ENCODE measurements at regions not wholly inside any gene's neighbourhood (a gene's known extent, or its start where the extent isn't known, plus 50 kb on each side); places are given as distances from the start of the nearest gene placed in this dataset.

DNA sequence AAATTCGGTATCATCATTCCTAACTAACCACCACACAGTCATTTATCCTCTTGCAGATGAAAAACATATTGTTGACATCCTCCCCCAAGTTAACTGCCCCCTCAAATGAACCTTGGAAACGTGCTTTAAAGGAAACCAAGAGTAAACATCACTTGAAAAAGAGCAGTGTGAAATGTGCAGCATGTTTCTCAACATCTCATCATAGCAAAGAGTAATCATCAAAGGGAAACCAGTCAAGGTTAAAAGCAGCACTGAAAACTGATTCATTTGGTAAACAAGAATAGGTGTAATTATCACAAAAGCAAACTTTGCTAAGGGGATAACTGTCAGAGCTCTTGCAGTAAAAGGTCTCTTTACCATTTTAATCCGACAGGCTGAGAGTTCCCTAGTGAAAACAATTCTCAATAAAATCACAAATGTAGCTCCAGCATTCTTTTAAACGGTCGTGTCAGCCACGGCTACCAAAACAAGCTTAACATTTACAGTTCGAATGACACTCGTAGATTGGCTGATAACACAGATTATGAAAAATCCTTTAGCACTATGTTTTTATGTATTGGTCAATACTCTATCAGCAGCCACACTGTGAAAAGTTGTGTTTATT, 461.0 kb downstream of the GBE1 start:
- ChIA-PET CTCF (interaction anchor here (2.6 kb wide), 1 partner anchor 14 kb away, joined by 11 read pairs; no protein-coding TSS in a partner anchor), POLR2A (no interaction called here)
- H3K4me1 ChIP-seq: no peaks in the 10 kb centered on the region
- H3K27ac ChIP-seq: no peak overlapping the region
- TF ChIP-seq EHMT2 (IDR thresholded peaks at IDR 0.05; ENCODE audit: low read depth) (no peak), JUN (IDR thresholded peaks at IDR 0.05) (no peak), MAFK (IDR thresholded peaks at IDR 0.05; ENCODE audit: partially characterized antibody) (no peak), HEYL (CRISPR knock-in tag; IDR thresholded peaks at IDR 0.05) (no peak), RAD21 (conservative IDR thresholded peaks at IDR 0.05 in 1 of 2, IDR thresholded peaks at IDR 0.05 in 1 of 2) (no peak), FOXS1 (CRISPR knock-in tag; IDR thresholded peaks at IDR 0.05) (no peak), SREBF2 (IDR thresholded peaks at IDR 0.05) (no peak)
- TF ChIP-seq, protein P1, sequence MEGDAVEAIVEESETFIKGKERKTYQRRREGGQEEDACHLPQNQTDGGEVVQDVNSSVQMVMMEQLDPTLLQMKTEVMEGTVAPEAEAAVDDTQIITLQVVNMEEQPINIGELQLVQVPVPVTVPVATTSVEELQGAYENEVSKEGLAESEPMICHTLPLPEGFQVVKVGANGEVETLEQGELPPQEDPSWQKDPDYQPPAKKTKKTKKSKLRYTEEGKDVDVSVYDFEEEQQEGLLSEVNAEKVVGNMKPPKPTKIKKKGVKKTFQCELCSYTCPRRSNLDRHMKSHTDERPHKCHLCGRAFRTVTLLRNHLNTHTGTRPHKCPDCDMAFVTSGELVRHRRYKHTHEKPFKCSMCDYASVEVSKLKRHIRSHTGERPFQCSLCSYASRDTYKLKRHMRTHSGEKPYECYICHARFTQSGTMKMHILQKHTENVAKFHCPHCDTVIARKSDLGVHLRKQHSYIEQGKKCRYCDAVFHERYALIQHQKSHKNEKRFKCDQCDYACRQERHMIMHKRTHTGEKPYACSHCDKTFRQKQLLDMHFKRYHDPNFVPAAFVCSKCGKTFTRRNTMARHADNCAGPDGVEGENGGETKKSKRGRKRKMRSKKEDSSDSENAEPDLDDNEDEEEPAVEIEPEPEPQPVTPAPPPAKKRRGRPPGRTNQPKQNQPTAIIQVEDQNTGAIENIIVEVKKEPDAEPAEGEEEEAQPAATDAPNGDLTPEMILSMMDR (IDR thresholded peaks at IDR 0.05): no peak
- H3K4me3 ChIP-seq: no peak overlapping the region
- peak overlapping the region; percentile 35; the same call in 1 of the 3 replicates for H3K4me2 ChIP-seq
- ATAC-seq (no peak), DNase-seq (ENCODE audit: low read depth in 1 of 2, low spot score in 1 of 2) (no peak), FAIRE-seq (no peak)
- WGBS (ENCODE audit: missing lambda C conversion rate): 32% methylated on average over 8 of the region's 8 CpGs
- H3K9me3 ChIP-seq: no peaks in the 10 kb centered on the region

DNA sequence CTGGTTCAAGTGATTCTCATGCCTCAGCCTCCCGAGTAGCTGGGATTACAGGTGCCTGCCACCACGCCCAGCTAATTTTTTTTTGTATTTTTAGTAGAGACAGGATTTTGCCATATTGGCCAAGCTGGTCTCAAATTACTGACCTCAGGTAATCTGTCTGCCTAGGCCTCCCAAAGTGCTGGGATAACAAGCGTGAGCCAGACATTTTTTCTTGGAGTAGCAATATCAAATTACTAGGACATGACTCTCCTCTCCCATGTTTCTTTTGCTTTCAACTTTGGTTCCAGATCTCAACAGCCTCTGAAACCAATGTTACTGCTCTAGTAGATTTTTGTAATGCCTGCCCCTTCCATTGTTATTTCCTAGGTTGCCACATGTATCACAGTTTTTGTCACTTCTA, 462.0 kb downstream of the GBE1 start:
- H3K9me3 ChIP-seq: no peaks in the 10 kb centered on the region
- TF ChIP-seq NR3C1 (IDR thresholded peaks at IDR 0.05): no peak
- no peak for TF ChIP-seq BHLHE40 (IDR thresholded peaks at IDR 0.05; ENCODE audit: low read depth, low read length)
- no peak for TF ChIP-seq NPAS2 (CRISPR knock-in tag; IDR thresholded peaks at IDR 0.05; ENCODE audit: borderline replicate concordance)
- no peak for TF ChIP-seq MYC (IDR thresholded peaks at IDR 0.05; ENCODE audit: borderline replicate concordance, low read length)
- no peak for TF ChIP-seq FOXS1 (CRISPR knock-in tag; IDR thresholded peaks at IDR 0.05)
- no peak for TF ChIP-seq HOXB13 (CRISPR knock-in tag; IDR thresholded peaks at IDR 0.05; ENCODE audit: low read depth)
- TF ChIP-seq, protein P2, sequence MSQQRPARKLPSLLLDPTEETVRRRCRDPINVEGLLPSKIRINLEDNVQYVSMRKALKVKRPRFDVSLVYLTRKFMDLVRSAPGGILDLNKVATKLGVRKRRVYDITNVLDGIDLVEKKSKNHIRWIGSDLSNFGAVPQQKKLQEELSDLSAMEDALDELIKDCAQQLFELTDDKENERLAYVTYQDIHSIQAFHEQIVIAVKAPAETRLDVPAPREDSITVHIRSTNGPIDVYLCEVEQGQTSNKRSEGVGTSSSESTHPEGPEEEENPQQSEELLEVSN (IDR thresholded peaks at IDR 0.05; ENCODE audit: borderline replicate concordance, low read depth): no peak
- TF ChIP-seq EHMT2 (IDR thresholded peaks at IDR 0.05; ENCODE audit: low read depth): no peak
- TF ChIP-seq FOSL2 (IDR thresholded peaks at IDR 0.05): no peak
- TF ChIP-seq FOSL2 (CRISPR knock-in tag; IDR thresholded peaks at IDR 0.05): no peak
- TF ChIP-seq ZFP36 (IDR thresholded peaks at IDR 0.05; ENCODE audit: borderline replicate concordance, partially characterized antibody): no peak
- no peak for TF ChIP-seq TP53 (CRISPR knock-in tag; IDR thresholded peaks at IDR 0.05)
- no peak for TF ChIP-seq NFE2L2 (conservative IDR thresholded peaks at IDR 0.05; ENCODE audit: low read length)
- no peak for TF ChIP-seq RAD21 (conservative IDR thresholded peaks at IDR 0.05 in 1 of 2, IDR thresholded peaks at IDR 0.05 in 1 of 2)
- no peak for TF ChIP-seq KDM1A (IDR thresholded peaks at IDR 0.05; ENCODE audit: low read depth)
- POLR2A ChIA-PET: no interaction called here
- H3K27ac ChIP-seq: no peak overlapping the region
- DNase-seq (ENCODE audit: low read depth in 1 of 2, low spot score in 1 of 2) (no peak), FAIRE-seq (no peak), ATAC-seq (no peak)
- CTCF ChIA-PET: no interaction called here
- no peak overlapping the region for H3K4me3 ChIP-seq
- no peaks in the 10 kb centered on the region for H3K4me1 ChIP-seq
- H3K4me2 ChIP-seq: no peak overlapping the region
- WGBS (ENCODE audit: missing lambda C conversion rate): 60% methylated on average over 3 of the region's 3 CpGs

DNA sequence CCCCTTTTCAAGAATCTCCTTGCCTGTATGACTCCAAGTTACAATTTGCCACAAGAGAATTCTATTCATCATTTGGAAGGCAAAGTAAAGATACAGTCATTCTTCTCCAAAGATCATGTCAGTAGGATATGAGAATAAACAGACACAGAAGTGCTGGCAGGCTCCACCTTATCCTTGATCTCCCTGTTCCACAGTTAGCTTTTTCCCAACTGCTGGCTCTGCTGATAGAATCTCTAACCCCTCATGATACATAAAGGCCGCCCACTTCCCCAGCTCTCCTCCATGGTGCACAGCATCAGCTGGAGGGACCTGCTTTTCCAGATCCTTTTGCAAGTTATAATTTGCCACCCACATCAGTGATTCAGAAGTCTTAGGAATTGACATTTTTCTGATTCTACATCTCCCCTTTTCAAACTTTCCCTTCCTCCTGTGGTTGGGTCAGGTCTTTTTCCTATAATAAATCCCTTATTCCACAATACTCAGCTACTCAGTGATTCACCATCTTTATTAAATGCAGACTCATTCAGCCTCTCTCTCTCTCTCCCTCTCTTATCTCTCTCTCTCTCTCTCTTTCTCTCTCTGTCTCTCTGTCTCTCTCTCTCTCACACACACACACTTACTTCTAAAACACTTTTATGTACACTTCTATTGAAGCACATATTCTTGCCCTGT, 465.4 kb downstream of the GBE1 start:
- POLR2A ChIA-PET: no interaction called here
- Histone ChIP-seq H3K27ac (no peak overlapping the region), H3K4me3 (no peak overlapping the region), H3K4me1 (no peaks in the 10 kb centered on the region), H3K4me2 (no peak overlapping the region), H3K9me3 (no peaks in the 10 kb centered on the region)
- CTCF ChIA-PET: no interaction called here
- no peak for FAIRE-seq
- ATAC-seq: no peak
- no peak for DNase-seq (ENCODE audit: low read depth in 1 of 2, low spot score in 1 of 2)
- WGBS (ENCODE audit: missing lambda C conversion rate): 90% methylated on average over 1 of the region's 1 CpG
- TF ChIP-seq, protein P3, sequence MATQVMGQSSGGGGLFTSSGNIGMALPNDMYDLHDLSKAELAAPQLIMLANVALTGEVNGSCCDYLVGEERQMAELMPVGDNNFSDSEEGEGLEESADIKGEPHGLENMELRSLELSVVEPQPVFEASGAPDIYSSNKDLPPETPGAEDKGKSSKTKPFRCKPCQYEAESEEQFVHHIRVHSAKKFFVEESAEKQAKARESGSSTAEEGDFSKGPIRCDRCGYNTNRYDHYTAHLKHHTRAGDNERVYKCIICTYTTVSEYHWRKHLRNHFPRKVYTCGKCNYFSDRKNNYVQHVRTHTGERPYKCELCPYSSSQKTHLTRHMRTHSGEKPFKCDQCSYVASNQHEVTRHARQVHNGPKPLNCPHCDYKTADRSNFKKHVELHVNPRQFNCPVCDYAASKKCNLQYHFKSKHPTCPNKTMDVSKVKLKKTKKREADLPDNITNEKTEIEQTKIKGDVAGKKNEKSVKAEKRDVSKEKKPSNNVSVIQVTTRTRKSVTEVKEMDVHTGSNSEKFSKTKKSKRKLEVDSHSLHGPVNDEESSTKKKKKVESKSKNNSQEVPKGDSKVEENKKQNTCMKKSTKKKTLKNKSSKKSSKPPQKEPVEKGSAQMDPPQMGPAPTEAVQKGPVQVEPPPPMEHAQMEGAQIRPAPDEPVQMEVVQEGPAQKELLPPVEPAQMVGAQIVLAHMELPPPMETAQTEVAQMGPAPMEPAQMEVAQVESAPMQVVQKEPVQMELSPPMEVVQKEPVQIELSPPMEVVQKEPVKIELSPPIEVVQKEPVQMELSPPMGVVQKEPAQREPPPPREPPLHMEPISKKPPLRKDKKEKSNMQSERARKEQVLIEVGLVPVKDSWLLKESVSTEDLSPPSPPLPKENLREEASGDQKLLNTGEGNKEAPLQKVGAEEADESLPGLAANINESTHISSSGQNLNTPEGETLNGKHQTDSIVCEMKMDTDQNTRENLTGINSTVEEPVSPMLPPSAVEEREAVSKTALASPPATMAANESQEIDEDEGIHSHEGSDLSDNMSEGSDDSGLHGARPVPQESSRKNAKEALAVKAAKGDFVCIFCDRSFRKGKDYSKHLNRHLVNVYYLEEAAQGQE (IDR thresholded peaks at IDR 0.05): no peak
- TF ChIP-seq MAZ (IDR thresholded peaks at IDR 0.05; ENCODE audit: borderline replicate concordance, low read depth, low read length) (no peak), ESRRA (IDR thresholded peaks at IDR 0.05; ENCODE audit: borderline replicate concordance, low read length) (no peak), CBX8 (IDR thresholded peaks at IDR 0.05) (no peak), RARB (CRISPR knock-in tag; IDR thresholded peaks at IDR 0.05) (no peak), HOXB13 (CRISPR knock-in tag; IDR thresholded peaks at IDR 0.05; ENCODE audit: low read depth) (no peak), RCOR1 (IDR thresholded peaks at IDR 0.05; ENCODE audit: low read depth, low read length) (no peak), CHD4 (IDR thresholded peaks at IDR 0.05; ENCODE audit: borderline replicate concordance) (no peak), BHLHE40 (IDR thresholded peaks at IDR 0.05; ENCODE audit: low read depth, low read length) (no peak)
- TF ChIP-seq, protein P4, sequence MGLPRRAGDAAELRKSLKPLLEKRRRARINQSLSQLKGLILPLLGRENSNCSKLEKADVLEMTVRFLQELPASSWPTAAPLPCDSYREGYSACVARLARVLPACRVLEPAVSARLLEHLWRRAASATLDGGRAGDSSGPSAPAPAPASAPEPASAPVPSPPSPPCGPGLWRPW (IDR thresholded peaks at IDR 0.05): no peak

All from A549 (cell line).